Neural cell (in vitro differentiated cells): ENCODE measurements at regions not wholly inside any gene's neighbourhood (a gene's known extent, or its start where the extent isn't known, plus 50 kb on each side); places are given as distances from the start of the nearest gene placed in this dataset.

Experiments
- CTCF ChIP-seq: fragments of 450-650 bp; IDR thresholded peaks from 2 replicates; pipeline ENCODE4 v1.5.1; 2014; ENCODE audit warnings: antibody characterized with exemption, mild to moderate bottlenecking, moderate library complexity; ENCODE audit not compliant: poor library complexity, severe bottlenecking
- EP300 ChIP-seq: fragments of 450-650 bp; conservative IDR thresholded peaks from 2 replicates; pipeline ENCODE4 v1.6.1; 2014; ENCODE audit warnings: antibody characterized with exemption, mild to moderate bottlenecking, moderate library complexity; ENCODE audit not compliant: poor library complexity, severe bottlenecking
- EZH2 ChIP-seq: fragments of 200-600, 300-800 bp; shearing (Covaris generic), sonication (generic); IDR thresholded peaks from 2 replicates; pipeline ENCODE4 v1.6.1; 2014; ENCODE audit warnings: antibody characterized with exemption, low read length, borderline replicate concordance, mild to moderate bottlenecking; ENCODE audit not compliant: insufficient read depth, poor library complexity, severe bottlenecking
- POLR2AphosphoS5 ChIP-seq: IDR thresholded peaks from 2 replicates; pipeline ENCODE4 v1.6.1; 2012
- RAD21 ChIP-seq: fragments of 450-650 bp; conservative IDR thresholded peaks from 2 replicates; pipeline ENCODE4 v1.6.1; 2014; ENCODE audit warnings: antibody characterized with exemption, mild to moderate bottlenecking, moderate library complexity
- REST ChIP-seq: IDR thresholded peaks from 2 replicates; pipeline ENCODE4 v1.6.1; 2012; ENCODE audit warnings: borderline replicate concordance
- TAF1 ChIP-seq: IDR thresholded peaks from 2 replicates; pipeline ENCODE4 v1.6.1; 2012; ENCODE audit warnings: low read depth

GRCh38 chr3:64901986-64902516 lies 214.3 kb upstream of the ADAMTS9 start:
- TF ChIP-seq CTCF = no peak
- no peak for TF ChIP-seq REST
- no peak for TF ChIP-seq RAD21
- TF ChIP-seq EZH2 = no peak
- no peak for TF ChIP-seq POLR2AphosphoS5
- TF ChIP-seq EP300 = no peak
- TF ChIP-seq TAF1 = no peak
